HUES64 (cell line): ENCODE measurements at regions not wholly inside any gene's neighbourhood (a gene's known extent, or its start where the extent isn't known, plus 50 kb on each side); places are given as distances from the start of the nearest gene placed in this dataset.
"Not testable (repeated sequence)": the region's sequence is repeated elsewhere in the genome, so short reads cannot be mapped to it uniquely, and the experiment has no call there.

Source experiments
- H3K27ac ChIP-seq: 2 replicates; pipeline ENCODE4 v1.7.0; 2013; ENCODE audit warnings: low read depth, low read length, inconsistent platforms
- H3K27me3 ChIP-seq: 2 replicates; pipeline ENCODE4 v1.6.1; 2013; ENCODE audit warnings: mild to moderate bottlenecking, low read length; ENCODE audit not compliant: insufficient read depth
- H3K36me3 ChIP-seq: 2 replicates; pipeline ENCODE4 v1.6.1; 2013; ENCODE audit warnings: mild to moderate bottlenecking, low read length; ENCODE audit not compliant: insufficient read depth
- H3K4me1 ChIP-seq: 2 replicates; pipeline ENCODE4 v1.6.1; 2013; ENCODE audit warnings: mild to moderate bottlenecking, low read length, moderate library complexity; ENCODE audit not compliant: insufficient read depth
- H3K4me3 ChIP-seq: 2 replicates; pipeline ENCODE4 v1.5.1; 2013; ENCODE audit warnings: mild to moderate bottlenecking, low read length, moderate library complexity
- H3K9ac ChIP-seq: 2 replicates; pipeline ENCODE4 v1.6.1; 2013; ENCODE audit warnings: mild to moderate bottlenecking, low read depth, low read length
- H3K9me3 ChIP-seq: 2 replicates; pipeline ENCODE4 v1.6.1; 2013; ENCODE audit warnings: low read depth, low read length; ENCODE audit not compliant: insufficient read depth
- WGBS: fragments of 150-250, 120-280 bp; methylation state at CpG from one replicate; pipeline ENCODE4 v1.1.7; 2013; ENCODE audit warnings: missing lambda C conversion rate; 5-methylcytosine and 5-hydroxymethylcytosine counted together

- peaks cover 14% of the 10 kb centered on the region; the same call in 1 of the 2 replicates for H3K9me3 ChIP-seq
- WGBS = 96% methylated on average over 1 of the region's 1 CpG
Measured at GRCh38 chr1:177891809-177892208, 78.0 kb downstream of the SEC16B start.

GRCh38 chr1:177890479-177890878 lies 79.4 kb downstream of the SEC16B start:
- no peaks in the 10 kb centered on the region for H3K27me3 ChIP-seq
- H3K27ac ChIP-seq = no peak overlapping the region
- H3K4me3 ChIP-seq = no peak overlapping the region
- no peak overlapping the region for H3K9ac ChIP-seq
- 83% methylated on average over 1 of the region's 1 CpG for whole genome bisulfite sequencing
- no peaks in the 10 kb centered on the region for H3K36me3 ChIP-seq
- H3K9me3 ChIP-seq = peaks cover 14% of the 10 kb centered on the region; the same call in 1 of the 2 replicates
- H3K4me1 ChIP-seq = no peaks in the 10 kb centered on the region

More at GRCh38 chr1:177891809-177892208, 78.0 kb downstream of the SEC16B start:
- no peak overlapping the region for H3K9ac ChIP-seq
- no peaks in the 10 kb centered on the region for H3K27me3 ChIP-seq
- no peaks in the 10 kb centered on the region for H3K4me1 ChIP-seq
- no peaks in the 10 kb centered on the region for H3K36me3 ChIP-seq
- no peak overlapping the region for H3K4me3 ChIP-seq
- no peak overlapping the region for H3K27ac ChIP-seq

- no peak overlapping the region for H3K27ac ChIP-seq
- no peaks in the 10 kb centered on the region for H3K4me1 ChIP-seq
- H3K27me3 ChIP-seq = no peaks in the 10 kb centered on the region
- H3K9me3 ChIP-seq = no peaks in the 10 kb centered on the region
- no peak overlapping the region for H3K4me3 ChIP-seq
- H3K36me3 ChIP-seq = no peaks in the 10 kb centered on the region
- H3K9ac ChIP-seq = no peak overlapping the region
Measured at GRCh38 chr1:177884479-177885021, 85.3 kb downstream of the SEC16B start.

- Histone ChIP-seq H3K4me1 (no peaks in the 10 kb centered on the region), H3K27me3 (no peaks in the 10 kb centered on the region), H3K27ac (no peak overlapping the region), H3K9ac (no peak overlapping the region), H3K36me3 (no peaks in the 10 kb centered on the region), H3K4me3 (no peak overlapping the region), H3K9me3 (no peaks in the 10 kb centered on the region)
- WGBS = 95% methylated on average over 3 of the region's 3 CpGs
Measured at GRCh38 chr1:177883581-177883980, 86.3 kb downstream of the SEC16B start.

- H3K27me3 ChIP-seq = no peaks in the 10 kb centered on the region
- 94% methylated on average over 7 of the region's 7 CpGs for WGBS
- H3K4me1 ChIP-seq = no peaks in the 10 kb centered on the region
- H3K9me3 ChIP-seq = no peaks in the 10 kb centered on the region
- no peak overlapping the region for H3K9ac ChIP-seq
- no peak overlapping the region for H3K27ac ChIP-seq
- no peaks in the 10 kb centered on the region for H3K36me3 ChIP-seq
- H3K4me3 ChIP-seq = no peak overlapping the region
Measured at GRCh38 chr1:177880339-177880891, 89.4 kb downstream of the SEC16B start.

GRCh38 chr1:177877086-177877485 lies 92.8 kb downstream of the SEC16B start:
- Histone ChIP-seq H3K27me3 (no peaks in the 10 kb centered on the region), H3K9ac (no peak overlapping the region), H3K4me1 (no peaks in the 10 kb centered on the region), H3K4me3 (no peak overlapping the region), H3K36me3 (no peaks in the 10 kb centered on the region), H3K9me3 (no peaks in the 10 kb centered on the region), H3K27ac (no peak overlapping the region)
- 67% methylated on average over 1 of the region's 2 CpGs for WGBS

GRCh38 chr1:177873238-177873637 lies 96.6 kb downstream of the SEC16B start:
- Histone ChIP-seq H3K4me3 (no peak overlapping the region), H3K36me3 (no peaks in the 10 kb centered on the region), H3K9me3 (no peaks in the 10 kb centered on the region), H3K27ac (no peak overlapping the region), H3K27me3 (no peaks in the 10 kb centered on the region), H3K4me1 (no peaks in the 10 kb centered on the region), H3K9ac (no peak overlapping the region)
- 75% methylated on average over 5 of the region's 5 CpGs for WGBS

GRCh38 chr1:177872308-177872900 lies 97.5 kb downstream of the SEC16B start:
- Histone ChIP-seq H3K4me3 (no peak overlapping the region), H3K4me1 (no peaks in the 10 kb centered on the region), H3K27ac (no peak overlapping the region), H3K36me3 (no peaks in the 10 kb centered on the region), H3K9ac (no peak overlapping the region), H3K9me3 (no peaks in the 10 kb centered on the region), H3K27me3 (no peaks in the 10 kb centered on the region)
- WGBS = 87% methylated on average over 10 of the region's 10 CpGs

- Histone ChIP-seq H3K27ac (no peak overlapping the region), H3K36me3 (no peaks in the 10 kb centered on the region), H3K4me1 (no peaks in the 10 kb centered on the region), H3K4me3 (no peak overlapping the region), H3K9ac (no peak overlapping the region), H3K27me3 (no peaks in the 10 kb centered on the region), H3K9me3 (no peaks in the 10 kb centered on the region)
- WGBS = 92% methylated on average over 7 of the region's 7 CpGs
Measured at GRCh38 chr1:177871613-177872307, 98.1 kb downstream of the SEC16B start.

GRCh38 chr1:177869586-177869985 lies 100.3 kb downstream of the SEC16B start:
- Histone ChIP-seq H3K9me3 (no peaks in the 10 kb centered on the region), H3K27ac (no peak overlapping the region), H3K4me3 (no peak overlapping the region), H3K4me1 (no peaks in the 10 kb centered on the region), H3K36me3 (no peaks in the 10 kb centered on the region), H3K27me3 (no peaks in the 10 kb centered on the region), H3K9ac (no peak overlapping the region)
- WGBS = 93% methylated on average over 4 of the region's 4 CpGs

GRCh38 chr1:177869011-177869410 lies 100.8 kb downstream of the SEC16B start:
- not testable (repeated sequence) for H3K36me3 ChIP-seq, H3K4me1 ChIP-seq, H3K27ac ChIP-seq, H3K4me3 ChIP-seq, H3K27me3 ChIP-seq, H3K9ac ChIP-seq, H3K9me3 ChIP-seq
